T-cell (primary cell): ENCODE measurements at regions not wholly inside any gene's neighbourhood (a gene's known extent, or its start where the extent isn't known, plus 50 kb on each side); places are given as distances from the start of the nearest gene placed in this dataset.

ENCODE experiments used
- ATAC-seq, 4 experiments: fragments of 200-7000 bp in 3 of 4; fragments of 150-1000 bp in 1 of 4; cut with Tn5 transposase; replicated peaks in 1 of 4; 1 replicate in 3 of 4; 2 replicates in 1 of 4; pipeline ENCODE4 v1.10.0; 2021; ENCODE audit warnings: moderate library complexity in 3 of 4, mild to moderate bottlenecking in 2 of 4, moderate number of reproducible peaks in 1 of 4
- CTCF ChIA-PET, 2 donors: fragments of 300-600 bp; sonication (Branson Sonifier 250); formaldehyde crosslinking; loops; one replicate each; lab custom pipeline; 2022; ENCODE audit warnings: antibody characterized with exemption in 2 of 2; lab: Charles Lee
- POLR2A ChIA-PET, 2 donors: fragments of 300-600 bp; sonication (Branson Sonifier 250); formaldehyde crosslinking; loops; one replicate each; lab custom pipeline; 2022; ENCODE audit warnings: antibody characterized with exemption in 2 of 2; lab: Charles Lee
- DNase-seq, 35 experiments: peaks; one replicate each; pipeline versions ENCODE4 v3.0.0 to v3.0.0-alpha.2; 2013 to 2023
- H3K27ac ChIP-seq: one replicate; pipeline ENCODE4 v1.5.1; 2013; ENCODE audit warnings: low read length
- H3K27me3 ChIP-seq, 2 experiments: replicated peaks in 1 of 2; 1 replicate in 1 of 2; 2 replicates in 1 of 2; pipeline versions ENCODE4 v1.6.1 to v1.7.0; 2013; ENCODE audit warnings: low read length in 1 of 2, mixed read lengths in 1 of 2; ENCODE audit not compliant: control insufficient read depth in 2 of 2, insufficient read depth in 2 of 2; ENCODE audit errors: extremely low read depth in 1 of 2
- H3K36me3 ChIP-seq, 2 donors: 1 replicate in 1 of 2; 2 replicates in 1 of 2; pipeline versions ENCODE4 v1.6.1 to v1.7.0; 2013; ENCODE audit warnings: low read length in 1 of 2; ENCODE audit not compliant: control insufficient read depth in 2 of 2, insufficient read depth in 1 of 2; ENCODE audit errors: extremely low read depth in 1 of 2
- H3K4me1 ChIP-seq, 2 experiments: 1 replicate in 1 of 2; 2 replicates in 1 of 2; pipeline versions ENCODE4 v1.6.1 to v1.7.0; 2013; ENCODE audit warnings: low read length in 2 of 2, mixed read lengths in 1 of 2; ENCODE audit not compliant: insufficient read depth in 2 of 2, control insufficient read depth in 1 of 2; ENCODE audit errors: extremely low read depth in 1 of 2
- H3K4me3 ChIP-seq, 2 donors: 1 replicate in 1 of 2; 2 replicates in 1 of 2; pipeline versions ENCODE4 v1.5.1 to v1.7.0; 2013; ENCODE audit warnings: mild to moderate bottlenecking in 2 of 2, low read length in 1 of 2, moderate library complexity in 1 of 2; ENCODE audit not compliant: control insufficient read depth in 1 of 2; ENCODE audit errors: extremely low read depth in 1 of 2
- H3K9me3 ChIP-seq: 2 replicates; pipeline ENCODE4 v1.7.0; 2013
- H3K27ac Mint-ChIP-seq, 2 donors: one replicate each; pipeline ENCODE4 v1.8.0; 2020 to 2021; ENCODE audit warnings: mild to moderate bottlenecking in 2 of 2, mixed read lengths in 2 of 2
- H3K27me3 Mint-ChIP-seq, 2 donors: one replicate each; pipeline ENCODE4 v1.8.0; 2021 to 2022; ENCODE audit warnings: mixed read lengths in 2 of 2
- H3K36me3 Mint-ChIP-seq: one replicate; pipeline ENCODE4 v1.8.0; 2021; ENCODE audit warnings: mixed read lengths
- H3K4me1 Mint-ChIP-seq, 3 donors: one replicate each; pipeline ENCODE4 v1.8.0; 2020 to 2022; ENCODE audit warnings: mixed read lengths in 3 of 3, mild to moderate bottlenecking in 1 of 3
- H3K4me3 Mint-ChIP-seq, 3 donors: one replicate each; pipeline ENCODE4 v1.8.0; 2020 to 2022; ENCODE audit warnings: mild to moderate bottlenecking in 3 of 3, mixed read lengths in 3 of 3, moderate library complexity in 3 of 3
- H3K9me3 Mint-ChIP-seq, 3 donors: one replicate each; pipeline ENCODE4 v1.8.0; 2020 to 2022; ENCODE audit warnings: mixed read lengths in 3 of 3
- WGBS: methylation state at CpG from one replicate; pipeline ENCODE4 v1.1.5; 2013; ENCODE audit warnings: missing lambda C conversion rate; ENCODE audit not compliant: insufficient coverage; 5-methylcytosine and 5-hydroxymethylcytosine counted together

DNA sequence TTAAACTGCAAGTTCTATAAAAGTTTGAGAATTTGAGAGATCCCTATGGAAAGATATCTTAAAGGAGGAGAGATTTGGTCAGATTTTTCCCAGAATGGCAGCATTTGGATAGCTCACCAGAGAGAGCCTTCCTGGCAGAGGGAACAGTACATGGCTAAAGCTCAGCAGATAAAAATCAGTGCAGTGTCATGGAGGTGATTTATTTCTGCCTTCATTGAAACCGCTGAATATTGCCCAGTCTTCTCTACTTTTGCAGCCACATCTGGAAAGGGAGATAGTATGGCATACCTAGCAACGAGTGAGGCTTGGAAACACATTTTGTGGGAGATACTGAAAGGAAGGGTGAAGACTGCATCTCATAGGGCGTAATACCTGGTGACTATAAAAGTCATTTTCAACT is 155.2 kb downstream of the RFC3 start:
- CTCF ChIA-PET, result no interaction called here
- Histone ChIP-seq H3K9me3 (no peaks in the 10 kb centered on the region), H3K27me3 (no peaks in the 10 kb centered on the region), H3K4me1 (no peaks in the 10 kb centered on the region), H3K27ac (no peak overlapping the region), H3K36me3 (no peaks in the 10 kb centered on the region), H3K4me3 (no peak overlapping the region)
- Mint-ChIP-seq H3K36me3 (no peaks in the 10 kb centered on the region), H3K9me3 (peaks cover 0 to 8% (median 5%) of the 10 kb centered on the region in 3 donors), H3K27me3 (no peaks in the 10 kb centered on the region), H3K27ac (no peak overlapping the region), H3K4me3 (no peak overlapping the region), H3K4me1 (no peaks in the 10 kb centered on the region)
- DNase-seq (no peak), ATAC-seq (no peak)
- POLR2A ChIA-PET, result no interaction called here
- no CpG with 5 or more reads among the region's 3 CpGs for WGBS

DNA sequence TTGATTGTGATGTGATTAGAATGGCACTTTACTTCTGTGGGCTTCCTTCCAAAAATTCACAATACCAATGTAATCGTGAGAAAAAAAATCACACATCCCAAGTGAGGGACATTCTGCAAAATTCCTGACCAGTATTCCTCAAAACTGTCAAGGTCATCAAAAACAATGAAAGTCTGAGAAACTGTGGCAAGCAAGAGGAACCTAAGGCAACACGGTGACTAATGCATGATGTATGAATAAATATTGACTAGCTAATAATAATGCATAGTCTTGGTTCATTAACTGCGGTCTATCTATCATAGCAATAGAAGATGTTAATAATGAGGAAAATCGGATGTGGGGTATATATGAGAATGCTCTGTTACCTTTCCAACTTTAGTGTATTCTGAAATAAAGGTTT is 159.0 kb downstream of the RFC3 start:
- CTCF ChIA-PET, result no interaction called here
- POLR2A ChIA-PET, result no interaction called here
- Mint-ChIP-seq H3K4me3 (no peak overlapping the region), H3K36me3 (no peaks in the 10 kb centered on the region), H3K4me1 (no peaks in the 10 kb centered on the region), H3K27me3 (peaks cover 0 to 3% of the 10 kb centered on the region in 2 donors), H3K9me3 (peaks cover 1 to 7% (median 3%) of the 10 kb centered on the region in 3 donors), H3K27ac (no peak overlapping the region)
- no peaks in the 10 kb centered on the region for H3K27me3 ChIP-seq
- no peak overlapping the region for H3K27ac ChIP-seq
- no peaks in the 10 kb centered on the region for H3K36me3 ChIP-seq
- DNase-seq (no peak), ATAC-seq (no peak)
- no peak overlapping the region for H3K4me3 ChIP-seq
- no peaks in the 10 kb centered on the region for H3K4me1 ChIP-seq
- no CpG with 5 or more reads among the region's 4 CpGs for WGBS
- no peaks in the 10 kb centered on the region for H3K9me3 ChIP-seq

DNA sequence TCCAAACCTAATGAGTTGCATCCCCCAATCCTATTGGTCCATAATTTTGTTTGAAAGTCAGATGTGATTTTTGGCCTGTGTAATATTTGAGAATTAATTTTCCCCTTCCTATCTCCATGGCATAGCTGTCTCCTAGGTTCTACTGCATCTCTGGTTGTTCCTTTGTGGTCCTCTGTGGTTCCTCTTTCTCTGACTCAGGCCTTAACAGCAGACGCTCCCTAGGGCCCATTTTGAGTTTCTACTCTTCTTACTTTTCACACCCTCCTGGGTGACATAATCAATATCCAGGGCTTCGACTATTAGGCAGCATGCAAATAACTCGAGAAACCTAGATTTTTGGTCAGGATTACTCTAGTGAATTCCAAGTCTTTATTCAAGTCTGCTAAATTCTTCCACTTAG is 160.7 kb downstream of the RFC3 start:
- H3K4me1 Mint-ChIP-seq, result no peaks in the 10 kb centered on the region
- H3K4me1 ChIP-seq, result no peaks in the 10 kb centered on the region
- H3K36me3 ChIP-seq, result no peaks in the 10 kb centered on the region
- H3K27me3 Mint-ChIP-seq, result peaks cover 0 to 4% of the 10 kb centered on the region in 2 donors
- H3K36me3 Mint-ChIP-seq, result no peaks in the 10 kb centered on the region
- no peaks in the 10 kb centered on the region for H3K27me3 ChIP-seq
- CTCF ChIA-PET, result no interaction called here
- H3K4me3 Mint-ChIP-seq, result no peak overlapping the region
- 49% methylated on average over 3 of the region's 3 CpGs for WGBS
- no peak overlapping the region for H3K27ac ChIP-seq
- DNase-seq, result no peak
- peaks cover 1 to 8% (median 4%) of the 10 kb centered on the region in 3 donors for H3K9me3 Mint-ChIP-seq
- POLR2A ChIA-PET, result no interaction called here
- no peak overlapping the region for H3K27ac Mint-ChIP-seq
- H3K9me3 ChIP-seq, result no peaks in the 10 kb centered on the region
- no peak overlapping the region for H3K4me3 ChIP-seq
- ATAC-seq, result no peak

DNA sequence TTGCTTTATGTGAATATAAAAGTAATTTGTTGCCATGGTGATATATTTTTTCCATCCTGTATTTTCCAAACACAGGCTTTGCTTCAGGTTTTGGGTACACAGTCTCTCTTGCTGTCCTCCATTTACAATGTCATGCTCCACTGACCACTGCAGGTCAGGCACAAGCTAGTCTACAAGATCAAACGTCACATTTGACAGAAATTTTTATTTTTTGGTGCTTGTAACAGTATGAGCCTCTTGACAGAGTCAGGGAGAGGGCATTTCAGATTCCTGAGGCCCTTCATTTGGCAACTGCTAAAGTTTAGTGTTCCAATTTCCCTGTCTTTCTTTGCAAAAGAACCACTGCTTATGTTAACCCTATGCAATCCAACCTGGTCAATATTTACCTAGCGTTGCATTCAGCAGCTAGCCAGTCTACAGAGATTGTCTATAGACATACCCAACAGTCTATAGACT is 175.0 kb downstream of the RFC3 start:
- Mint-ChIP-seq H3K4me1 (no peaks in the 10 kb centered on the region), H3K36me3 (no peaks in the 10 kb centered on the region), H3K27me3 (peaks cover 0 to 3% of the 10 kb centered on the region in 2 donors), H3K4me3 (no peak overlapping the region), H3K9me3 (peaks cover 0 to 13% (median 4%) of the 10 kb centered on the region in 3 donors), H3K27ac (no peak overlapping the region)
- ATAC-seq (no peak), DNase-seq (no peak)
- POLR2A ChIA-PET, result no interaction called here
- Histone ChIP-seq H3K36me3 (no peaks in the 10 kb centered on the region), H3K4me1 (no peaks in the 10 kb centered on the region), H3K4me3 (no peak overlapping the region), H3K27ac (no peak overlapping the region), H3K27me3 (no peaks in the 10 kb centered on the region), H3K9me3 (no peaks in the 10 kb centered on the region)
- CTCF ChIA-PET, result interaction anchor here in 1 of 2 donors (0.7 kb wide), 1 partner anchor 317 kb away, joined by 4 read pairs; no protein-coding TSS in a partner anchor
- no CpG with 5 or more reads among the region's 2 CpGs for WGBS

DNA sequence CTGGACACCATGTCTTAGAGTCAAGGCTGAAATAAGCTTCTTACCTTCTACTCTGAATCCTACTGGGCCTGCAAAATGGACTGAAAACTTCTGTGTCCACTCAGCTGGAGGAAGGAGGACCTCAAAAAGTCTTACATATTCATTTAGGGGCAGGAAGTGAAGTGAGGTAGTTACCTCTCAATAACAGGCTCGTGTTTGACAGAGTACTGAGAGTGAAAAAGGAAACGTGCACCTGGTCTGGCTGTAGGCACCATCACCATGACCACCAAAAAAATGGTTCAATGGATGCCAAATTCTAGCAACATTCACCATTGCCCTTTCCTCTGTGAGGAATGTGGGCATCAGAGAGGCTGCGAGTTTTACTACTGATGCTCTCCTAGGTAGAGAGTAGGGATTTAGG is 176.2 kb downstream of the RFC3 start:
- ChIA-PET CTCF (no interaction called here), POLR2A (no interaction called here)
- Histone ChIP-seq H3K9me3 (no peaks in the 10 kb centered on the region), H3K27me3 (no peaks in the 10 kb centered on the region), H3K4me3 (no peak overlapping the region), H3K4me1 (no peaks in the 10 kb centered on the region), H3K36me3 (no peaks in the 10 kb centered on the region), H3K27ac (no peak overlapping the region)
- Mint-ChIP-seq H3K27ac (no peak overlapping the region), H3K36me3 (no peaks in the 10 kb centered on the region), H3K9me3 (peaks cover 0 to 13% (median 4%) of the 10 kb centered on the region in 3 donors), H3K4me3 (no peak overlapping the region), H3K4me1 (no peaks in the 10 kb centered on the region), H3K27me3 (peaks cover 0 to 3% of the 10 kb centered on the region in 2 donors)
- no peak for ATAC-seq
- WGBS, result no CpG with 5 or more reads among the region's 3 CpGs
- no peak for DNase-seq

DNA sequence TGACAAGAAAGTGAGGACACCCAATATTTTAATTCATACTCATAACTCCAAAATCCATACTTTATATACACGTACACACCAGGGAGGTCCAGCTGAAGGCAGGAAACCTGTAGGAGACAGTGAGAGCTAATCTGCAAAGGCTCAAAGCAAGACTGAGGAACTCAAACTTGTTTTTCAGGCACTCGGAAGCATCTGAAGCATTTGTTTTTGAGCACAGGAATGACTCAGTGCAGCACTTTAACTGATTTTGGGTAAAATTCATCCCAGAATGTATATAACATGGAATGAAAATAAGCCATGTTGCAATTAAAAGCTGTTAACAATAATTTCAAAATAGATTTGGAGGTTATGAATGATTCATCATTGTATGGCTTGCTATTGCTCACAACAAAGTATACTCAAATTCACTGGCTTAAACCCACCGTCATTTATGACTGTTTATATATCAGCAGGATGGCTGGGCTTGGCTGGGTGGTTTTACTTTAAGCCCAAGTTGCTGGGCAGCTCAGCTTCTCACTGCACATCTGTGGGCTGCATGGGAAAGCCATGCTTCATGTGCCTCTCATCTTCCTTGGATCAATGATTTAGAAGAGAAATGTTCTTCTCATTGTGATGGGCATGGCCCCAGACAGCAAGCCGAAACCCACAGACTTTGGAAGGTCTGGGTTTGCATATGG is 177.0 kb downstream of the RFC3 start:
- Histone ChIP-seq H3K27ac (no peak overlapping the region), H3K36me3 (no peaks in the 10 kb centered on the region), H3K27me3 (no peaks in the 10 kb centered on the region), H3K4me1 (no peaks in the 10 kb centered on the region), H3K9me3 (no peaks in the 10 kb centered on the region), H3K4me3 (no peak overlapping the region)
- no peaks in the 10 kb centered on the region for H3K36me3 Mint-ChIP-seq
- no peak for DNase-seq
- peaks cover 0 to 13% (median 4%) of the 10 kb centered on the region in 3 donors for H3K9me3 Mint-ChIP-seq
- H3K4me3 Mint-ChIP-seq, result no peak overlapping the region
- H3K27me3 Mint-ChIP-seq, result peaks cover 0 to 3% of the 10 kb centered on the region in 2 donors
- WGBS, result 100% methylated on average over 2 of the region's 4 CpGs
- no peaks in the 10 kb centered on the region for H3K4me1 Mint-ChIP-seq
- ChIA-PET POLR2A (no interaction called here), CTCF (no interaction called here)
- H3K27ac Mint-ChIP-seq, result no peak overlapping the region
- ATAC-seq, result no peak
